ENCODE measurements at regions not wholly inside any gene's neighbourhood (a gene's known extent, or its start where the extent isn't known, plus 50 kb on each side); places are given as distances from the start of the nearest gene placed in this dataset.

DNA sequence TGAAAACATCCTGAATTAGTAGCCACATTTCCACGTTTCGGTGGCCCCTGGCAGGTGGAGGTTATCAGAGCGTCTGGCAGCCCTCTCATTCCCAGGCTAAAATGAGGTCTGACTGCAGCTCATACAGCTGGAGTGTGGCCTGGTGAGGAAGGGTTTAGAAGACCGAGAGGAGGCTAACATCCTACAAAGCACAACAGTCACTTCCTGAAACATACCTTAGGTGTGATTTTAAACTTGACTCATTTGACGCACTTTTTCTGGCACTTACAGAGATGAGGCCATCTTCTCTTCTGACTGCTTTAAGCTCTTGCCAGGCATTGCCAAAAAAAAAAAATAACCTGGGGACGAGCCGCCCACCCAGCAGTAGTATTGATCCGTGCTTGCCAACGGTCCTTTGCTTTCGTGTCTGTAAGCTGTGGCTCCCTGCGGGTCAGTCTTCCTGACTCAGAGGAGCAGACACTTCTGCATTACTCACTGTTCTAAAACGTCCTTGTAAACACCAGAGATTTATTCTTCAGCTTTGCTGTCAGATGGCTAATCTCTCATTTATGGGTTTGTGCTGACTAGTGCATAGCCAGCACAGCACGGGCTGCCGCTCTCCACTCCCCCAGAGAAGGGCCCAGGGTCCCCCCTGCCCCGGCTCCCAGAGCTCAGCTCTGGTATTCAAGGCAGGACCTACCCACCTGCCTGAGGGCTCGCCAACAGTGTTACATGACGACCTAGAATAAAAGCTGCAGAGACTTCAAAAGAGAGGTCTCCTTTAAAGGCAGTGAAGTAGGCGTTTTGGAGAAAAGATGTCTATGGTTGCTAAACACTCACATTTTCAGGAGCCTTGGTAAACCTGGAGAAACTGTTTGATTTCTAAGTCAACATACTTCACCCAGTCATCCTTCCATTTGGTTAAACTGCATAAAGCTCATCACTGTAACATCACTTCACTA lies 78.5 kb upstream of the FRMD1 start:
- Mint-ChIP-seq H3K9me3 (no peaks in the 10 kb centered on the region), H3K4me1 (no peaks in the 10 kb centered on the region), H3K4me3 (no peak overlapping the region), H3K27me3 (peaks cover 8% of the 10 kb centered on the region), H3K36me3 (ENCODE audit: low read depth) (no peaks in the 10 kb centered on the region), H3K27ac (no peak overlapping the region)
- peak; percentile 72 for ATAC-seq (replicated peaks)

DNA sequence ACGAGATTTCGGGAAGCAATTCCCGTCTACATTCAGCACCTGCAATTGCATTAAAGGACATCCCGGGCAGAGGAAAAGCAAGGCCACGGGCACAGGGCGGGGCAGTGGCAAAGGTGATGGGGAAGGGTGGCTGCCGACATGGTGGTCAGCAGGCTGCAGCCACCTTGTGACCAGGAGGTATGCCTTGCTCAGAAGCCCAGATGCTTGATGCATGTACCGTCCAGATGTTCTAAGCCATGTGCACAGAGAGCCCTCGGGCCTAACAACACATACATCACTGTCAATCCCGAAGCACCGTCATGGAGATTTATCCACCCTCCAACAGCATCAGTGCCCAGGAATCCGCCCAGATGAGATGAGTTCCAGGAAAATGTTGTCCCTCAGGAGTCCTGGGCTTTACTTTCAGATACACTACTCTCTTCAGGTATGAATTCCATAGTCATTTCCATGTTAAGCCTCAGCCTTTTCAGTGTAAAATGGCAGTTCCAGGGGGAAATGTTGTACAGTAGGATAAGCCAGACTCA lies 77.8 kb upstream of the FRMD1 start:
- no peaks in the 10 kb centered on the region for H3K36me3 Mint-ChIP-seq (ENCODE audit: low read depth)
- no peak overlapping the region for H3K4me3 Mint-ChIP-seq
- H3K27me3 Mint-ChIP-seq = peaks cover 8% of the 10 kb centered on the region
- H3K4me1 Mint-ChIP-seq = no peaks in the 10 kb centered on the region
- ATAC-seq (replicated peaks) = no peak
- H3K9me3 Mint-ChIP-seq = no peaks in the 10 kb centered on the region
- no peak overlapping the region for H3K27ac Mint-ChIP-seq

DNA sequence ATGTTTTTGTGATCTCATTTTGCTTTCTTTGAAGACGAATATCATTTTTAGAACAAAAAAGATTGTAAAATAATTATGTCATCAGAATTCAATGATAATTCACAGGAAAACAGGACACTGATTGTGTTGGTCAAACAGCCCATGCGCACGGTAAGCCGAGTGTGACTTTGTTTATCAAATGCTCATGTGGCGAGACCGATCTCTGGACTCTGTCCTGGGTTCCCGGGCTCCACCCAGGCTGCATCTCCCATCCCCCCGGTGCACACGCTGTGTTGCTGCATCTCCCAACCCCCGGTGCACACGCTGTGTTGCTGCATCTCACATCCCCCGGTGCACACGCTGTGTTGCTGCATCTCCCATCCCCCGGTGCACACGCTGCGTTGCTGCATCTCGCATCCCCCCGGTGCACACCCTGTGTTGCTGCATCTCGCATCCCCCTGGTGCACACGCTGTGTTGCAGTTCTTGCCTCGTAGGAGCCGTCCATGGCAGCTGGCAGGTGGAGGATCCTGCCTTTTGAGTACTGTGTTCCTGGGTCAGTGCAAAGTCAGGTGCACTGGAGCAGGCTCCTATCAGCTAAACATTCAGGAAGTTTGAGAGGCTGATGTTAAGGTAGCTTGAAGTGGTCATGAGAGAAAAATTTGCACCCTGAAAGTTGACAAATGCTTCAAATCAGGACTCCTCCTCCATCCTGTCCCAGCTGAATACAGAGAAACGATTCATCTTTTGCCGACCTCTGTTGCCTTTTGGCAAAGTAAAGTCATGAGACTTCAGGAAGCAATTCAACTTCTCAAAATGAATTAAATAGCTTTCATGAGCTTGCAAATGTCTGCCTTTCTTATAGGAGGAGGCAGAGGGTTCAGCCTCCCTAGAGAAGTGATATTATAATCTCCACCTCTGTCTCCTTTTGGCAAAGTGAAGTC lies 77.1 kb upstream of the FRMD1 start:
- H3K27ac Mint-ChIP-seq = no peak overlapping the region
- no peaks in the 10 kb centered on the region for H3K4me1 Mint-ChIP-seq
- peaks cover 8% of the 10 kb centered on the region for H3K27me3 Mint-ChIP-seq
- no peaks in the 10 kb centered on the region for H3K9me3 Mint-ChIP-seq
- H3K4me3 Mint-ChIP-seq = no peak overlapping the region
- no peaks in the 10 kb centered on the region for H3K36me3 Mint-ChIP-seq (ENCODE audit: low read depth)
- no peak for ATAC-seq (replicated peaks)

DNA sequence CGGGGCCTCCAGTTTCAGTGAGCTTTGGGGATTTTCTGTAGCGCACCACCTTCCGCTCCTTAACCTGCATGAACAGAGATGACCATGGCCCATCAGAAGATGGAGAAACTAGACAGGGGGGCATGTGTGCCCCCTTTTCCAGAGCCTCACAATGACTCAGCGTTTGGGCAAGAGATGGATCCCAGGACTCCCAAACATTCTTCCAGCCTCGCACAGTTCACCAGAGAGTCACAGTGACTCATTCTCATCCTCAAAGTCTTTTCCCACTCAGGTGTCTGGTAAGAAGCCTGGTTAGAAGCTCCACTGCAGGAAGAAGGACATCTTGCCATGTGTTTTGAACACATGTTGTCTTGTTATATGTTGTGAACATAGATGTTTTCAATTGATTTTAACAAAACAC lies 76.2 kb upstream of the FRMD1 start:
- Mint-ChIP-seq H3K4me1 (no peaks in the 10 kb centered on the region), H3K4me3 (no peak overlapping the region), H3K9me3 (no peaks in the 10 kb centered on the region), H3K27me3 (peaks cover 10% of the 10 kb centered on the region), H3K27ac (no peak overlapping the region), H3K36me3 (ENCODE audit: low read depth) (no peaks in the 10 kb centered on the region)
- ATAC-seq (replicated peaks) = no peak

DNA sequence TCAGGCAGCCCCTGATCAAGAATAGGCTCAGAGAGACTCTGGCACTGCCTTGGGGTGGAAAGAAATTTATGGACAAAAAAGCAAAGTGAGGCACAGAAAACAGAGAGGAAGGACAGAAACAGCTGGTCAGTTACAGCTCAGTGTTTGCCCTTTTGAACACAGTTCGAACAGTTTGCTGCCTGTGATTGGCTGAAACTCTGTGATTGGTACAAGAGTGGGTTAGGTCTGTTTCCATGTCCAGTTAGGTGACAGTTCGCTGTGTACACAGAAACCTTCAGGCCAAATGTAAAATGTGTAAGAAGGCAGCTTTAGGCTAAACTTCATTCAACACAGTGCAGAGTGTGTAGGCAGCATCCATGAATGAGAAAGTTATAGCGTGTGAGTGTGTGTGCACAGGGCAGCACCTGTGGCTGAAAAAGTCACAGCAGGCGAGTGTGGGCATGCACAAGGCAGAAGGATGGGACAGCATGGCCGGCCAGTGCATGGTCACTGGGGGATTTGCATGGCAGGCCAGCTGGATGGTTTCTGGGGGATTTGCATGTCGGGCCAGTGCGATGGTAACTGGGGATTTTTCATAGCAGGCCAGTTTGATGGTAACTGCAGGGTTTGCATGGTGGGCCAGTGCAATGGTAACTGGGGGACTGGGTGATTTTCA lies 75.4 kb upstream of the FRMD1 start:
- Mint-ChIP-seq H3K4me3 (no peak overlapping the region), H3K9me3 (no peaks in the 10 kb centered on the region), H3K4me1 (no peaks in the 10 kb centered on the region), H3K27ac (no peak overlapping the region), H3K36me3 (ENCODE audit: low read depth) (no peaks in the 10 kb centered on the region), H3K27me3 (peaks cover 11% of the 10 kb centered on the region)
- ATAC-seq (replicated peaks) = no peak

DNA sequence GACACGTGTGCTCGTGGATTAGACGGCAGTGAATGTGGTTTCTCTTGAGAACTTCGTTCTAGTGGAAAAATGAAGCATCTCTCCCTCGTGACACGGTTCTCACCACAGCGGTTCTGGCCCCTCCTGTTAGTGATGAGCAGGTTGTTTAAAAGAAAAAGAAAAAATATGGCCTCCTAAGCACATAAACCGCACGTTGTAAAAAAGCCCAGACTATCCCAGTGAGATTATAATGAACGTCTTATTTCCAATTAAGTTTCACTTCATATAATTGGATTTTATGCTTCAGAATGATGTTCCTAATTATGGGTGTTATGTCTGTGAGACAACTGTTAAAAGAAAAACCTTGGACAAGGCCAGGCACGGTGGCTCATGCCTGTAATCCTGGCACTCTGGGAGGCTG lies 74.5 kb upstream of the FRMD1 start:
- no peak for ATAC-seq (replicated peaks)
- Mint-ChIP-seq H3K9me3 (no peaks in the 10 kb centered on the region), H3K4me3 (no peak overlapping the region)

DNA sequence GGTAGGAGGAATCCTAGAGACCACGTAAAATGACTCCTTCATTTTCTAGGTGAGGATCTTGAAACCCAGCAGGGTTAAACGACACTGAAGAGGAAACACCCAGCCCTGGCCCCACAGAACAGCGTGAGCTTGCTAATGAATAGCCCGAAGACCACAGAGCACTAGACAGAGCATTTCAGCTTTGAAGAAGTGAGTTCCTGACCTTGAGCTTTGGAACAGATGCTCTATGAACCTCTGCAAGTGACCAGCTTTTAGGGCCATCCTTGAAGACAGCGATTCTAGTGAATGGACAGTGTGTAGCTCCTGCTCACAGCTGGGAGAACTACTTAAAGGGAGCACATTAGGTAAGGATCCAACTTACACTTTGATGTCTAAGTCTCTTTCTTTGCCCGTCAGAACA lies 74.0 kb upstream of the FRMD1 start:
- no peaks in the 10 kb centered on the region for H3K36me3 Mint-ChIP-seq (ENCODE audit: low read depth)
- no peak for ATAC-seq (replicated peaks)
- H3K27ac Mint-ChIP-seq = no peak overlapping the region

More for the DNA sequence above, 74.5 kb upstream of the FRMD1 start:
- Mint-ChIP-seq H3K36me3 (ENCODE audit: low read depth) (no peaks in the 10 kb centered on the region), H3K4me1 (no peaks in the 10 kb centered on the region), H3K27ac (no peak overlapping the region), H3K27me3 (peaks cover 11% of the 10 kb centered on the region)

DNA sequence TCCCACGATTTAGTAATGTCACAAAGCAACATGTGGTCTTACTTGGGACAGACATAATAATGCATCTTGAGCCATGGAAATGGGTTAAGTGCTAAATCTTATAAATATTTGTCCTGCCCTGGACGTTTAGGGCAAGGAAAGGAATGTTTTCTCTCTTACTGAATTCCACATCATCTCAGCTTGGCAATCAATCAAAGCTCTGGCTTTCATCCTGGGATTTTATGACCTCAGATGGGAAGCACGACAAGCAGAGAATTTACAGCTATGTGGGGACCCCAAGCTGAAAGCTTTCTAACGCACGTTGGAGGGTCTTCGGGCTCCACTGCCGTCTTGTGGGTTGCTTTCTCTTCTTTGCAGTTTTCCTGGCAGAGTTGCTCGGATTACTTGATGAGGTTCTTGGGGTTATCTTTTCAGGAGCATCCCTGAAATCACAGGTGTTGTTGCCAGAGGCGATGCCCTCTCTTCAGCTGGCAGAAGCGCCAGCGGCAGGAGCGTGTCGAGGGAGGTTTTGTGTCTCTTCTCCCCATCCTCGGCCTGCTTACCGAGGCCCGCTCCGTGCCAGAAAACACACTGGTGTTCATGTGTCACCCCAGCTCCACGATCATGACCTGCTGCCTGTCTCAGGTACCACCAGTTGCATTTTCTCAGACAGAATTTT lies 73.4 kb upstream of the FRMD1 start:
- H3K27ac Mint-ChIP-seq = no peak overlapping the region
- H3K36me3 Mint-ChIP-seq (ENCODE audit: low read depth) = no peaks in the 10 kb centered on the region
- H3K9me3 Mint-ChIP-seq = no peaks in the 10 kb centered on the region
- H3K4me3 Mint-ChIP-seq = no peak overlapping the region
- no peak for ATAC-seq (replicated peaks)
- no peaks in the 10 kb centered on the region for H3K4me1 Mint-ChIP-seq
- peaks cover 11% of the 10 kb centered on the region for H3K27me3 Mint-ChIP-seq

More for the DNA sequence above, 74.0 kb upstream of the FRMD1 start:
- peaks cover 11% of the 10 kb centered on the region for H3K27me3 Mint-ChIP-seq
- H3K4me3 Mint-ChIP-seq = no peak overlapping the region
- H3K9me3 Mint-ChIP-seq = no peaks in the 10 kb centered on the region
- no peaks in the 10 kb centered on the region for H3K4me1 Mint-ChIP-seq

DNA sequence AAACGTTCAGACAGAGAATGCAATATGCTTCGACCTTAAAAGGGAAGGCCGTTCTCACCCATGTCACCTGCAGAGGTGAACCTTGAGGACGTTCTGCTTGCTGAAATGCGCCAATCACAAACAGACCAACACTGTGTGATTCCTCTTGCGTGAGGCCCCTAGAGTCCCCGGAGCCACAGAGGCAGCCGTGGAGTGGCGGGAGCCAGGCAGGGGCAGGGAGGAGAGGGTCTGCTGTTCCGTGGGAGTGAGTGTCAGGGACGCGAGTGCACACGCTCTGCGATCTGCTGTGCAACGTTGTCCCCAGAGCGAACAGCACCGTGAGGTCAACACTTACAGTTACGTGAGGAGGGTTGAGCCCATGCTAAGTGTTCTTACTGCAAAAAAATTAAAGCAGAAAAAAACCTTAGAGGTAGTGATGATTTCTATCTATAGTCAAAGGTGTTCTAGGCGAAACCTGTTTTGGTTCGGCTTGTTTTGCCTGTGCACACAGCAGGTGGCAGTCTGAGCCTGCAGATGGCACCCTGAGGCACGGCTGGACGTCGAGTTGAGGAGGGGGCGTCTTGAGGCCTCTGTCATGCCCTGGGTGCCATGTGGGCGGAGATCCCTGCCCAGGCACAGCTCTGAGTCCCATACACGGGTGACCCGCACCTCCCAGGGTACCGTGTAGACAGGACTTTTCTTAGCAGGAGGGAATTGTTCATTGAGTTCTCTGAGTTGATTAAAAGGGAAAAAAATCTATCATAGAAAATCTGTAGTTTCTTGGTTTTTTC lies 71.7 kb upstream of the FRMD1 start:
- no peak for ATAC-seq (replicated peaks)
- no peaks in the 10 kb centered on the region for H3K36me3 Mint-ChIP-seq (ENCODE audit: low read depth)
- no peaks in the 10 kb centered on the region for H3K4me1 Mint-ChIP-seq
- no peaks in the 10 kb centered on the region for H3K9me3 Mint-ChIP-seq
- H3K4me3 Mint-ChIP-seq = no peak overlapping the region
- no peak overlapping the region for H3K27ac Mint-ChIP-seq
- peaks cover 7% of the 10 kb centered on the region for H3K27me3 Mint-ChIP-seq

DNA sequence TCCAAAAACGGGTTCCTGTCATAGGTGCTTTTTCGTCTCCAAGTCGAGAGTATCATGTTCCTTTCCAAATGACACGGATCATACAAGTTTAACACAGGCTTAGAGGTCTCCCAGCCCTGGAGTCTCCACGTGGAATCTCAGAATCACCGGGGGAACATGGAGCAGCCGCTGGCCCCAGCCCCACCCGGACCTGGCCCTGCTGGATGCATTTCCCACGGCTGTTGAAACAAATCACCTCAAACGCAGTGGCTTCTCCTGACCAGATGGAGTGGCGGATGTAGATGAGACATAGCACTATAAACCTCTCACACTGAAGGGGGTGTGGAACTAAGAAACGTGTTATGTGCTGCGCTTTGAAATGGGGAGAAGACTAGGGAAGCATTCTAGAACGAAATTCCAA lies 70.0 kb upstream of the FRMD1 start:
- ATAC-seq (replicated peaks) = no peak
- Mint-ChIP-seq H3K36me3 (ENCODE audit: low read depth) (no peaks in the 10 kb centered on the region), H3K4me1 (no peaks in the 10 kb centered on the region), H3K27ac (no peak overlapping the region), H3K27me3 (peaks cover 17% of the 10 kb centered on the region), H3K9me3 (no peaks in the 10 kb centered on the region), H3K4me3 (no peak overlapping the region)

DNA sequence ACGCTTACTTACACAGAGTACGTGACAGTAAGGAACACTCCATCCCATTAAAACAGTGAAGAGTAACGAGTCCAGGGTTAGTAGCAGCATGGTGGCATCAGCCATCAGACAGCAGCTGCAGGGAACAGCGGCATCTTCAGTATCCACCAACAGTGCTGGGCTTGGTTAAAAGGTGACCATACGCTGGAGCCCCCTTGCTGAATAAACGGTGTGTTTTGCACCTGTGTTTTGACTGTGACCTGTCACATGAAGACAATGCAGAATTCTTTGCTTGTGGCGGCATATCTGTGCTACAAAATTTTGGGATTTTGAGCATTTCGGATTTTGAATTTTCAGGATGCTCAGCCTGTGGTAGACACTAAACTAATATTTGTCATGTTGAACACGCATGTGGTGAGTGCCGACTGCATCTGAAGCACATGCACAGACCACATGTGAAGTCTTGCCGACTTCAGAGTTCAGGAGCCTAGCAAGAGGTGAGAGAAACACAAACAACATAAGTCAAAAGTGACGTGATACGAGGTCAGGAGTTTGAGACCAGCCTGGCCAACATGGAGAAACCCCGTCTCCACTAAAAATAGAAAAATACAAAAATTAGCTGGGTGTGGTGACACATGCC lies 69.3 kb upstream of the FRMD1 start:
- H3K27ac Mint-ChIP-seq = no peak overlapping the region
- H3K9me3 Mint-ChIP-seq = no peaks in the 10 kb centered on the region
- no peak overlapping the region for H3K4me3 Mint-ChIP-seq
- no peak for ATAC-seq (replicated peaks)
- H3K27me3 Mint-ChIP-seq = peaks cover 21% of the 10 kb centered on the region
- no peaks in the 10 kb centered on the region for H3K36me3 Mint-ChIP-seq (ENCODE audit: low read depth)
- no peaks in the 10 kb centered on the region for H3K4me1 Mint-ChIP-seq

DNA sequence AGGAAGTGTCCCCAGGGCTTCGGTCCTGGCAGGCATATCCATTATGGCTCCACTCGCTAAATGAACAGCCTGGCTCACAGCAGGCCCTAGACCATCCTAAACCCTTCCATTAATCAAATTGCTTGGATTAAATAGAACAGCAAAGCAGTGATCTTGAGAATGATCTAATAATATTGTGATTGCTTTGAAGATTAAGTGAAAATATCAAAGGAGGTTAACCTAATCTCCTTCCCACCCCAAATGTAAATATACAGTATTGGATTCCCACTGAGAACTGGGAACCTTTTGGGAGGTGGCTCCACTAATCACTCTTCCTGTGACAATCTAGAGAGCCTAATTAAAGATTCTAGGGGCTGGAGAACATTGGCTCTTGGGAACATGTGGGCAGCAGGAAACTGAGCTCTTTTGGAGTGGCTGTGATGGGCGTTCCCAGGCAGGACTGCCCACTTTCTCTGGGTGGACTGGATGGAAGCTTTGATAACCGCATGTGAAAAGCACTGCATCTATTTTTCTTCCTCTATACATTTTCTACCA lies 68.3 kb upstream of the FRMD1 start:
- no peak for ATAC-seq (replicated peaks)
- Mint-ChIP-seq H3K9me3 (no peaks in the 10 kb centered on the region), H3K36me3 (ENCODE audit: low read depth) (no peaks in the 10 kb centered on the region), H3K4me3 (no peak overlapping the region), H3K27ac (no peak overlapping the region), H3K4me1 (no peaks in the 10 kb centered on the region), H3K27me3 (peaks cover 30% of the 10 kb centered on the region)
